Stomach (tissue), 8 donors: ENCODE measurements at regions not wholly inside any gene's neighbourhood (a gene's known extent, or its start where the extent isn't known, plus 50 kb on each side); places are given as distances from the start of the nearest gene placed in this dataset.
A peak's percentile ranks its signal among the peaks of the same experiment; 100 is the strongest.

Experiments
- DNase-seq, 2 donors: peaks; one replicate each; pipeline versions ENCODE4 v3.0.0 to v3.0.0-alpha.2; 2013 to 2019
- H3K27ac ChIP-seq, 5 donors: fragments of 200-600 bp in 4 of 5; sonication (generic) in 4 of 5; one replicate each; pipeline ENCODE4 v1.5.1; 2013 to 2019; ENCODE audit warnings: mild to moderate bottlenecking in 1 of 5, moderate library complexity in 1 of 5
- H3K27me3 ChIP-seq, 3 donors: fragments of 200-600 bp; sonication (generic); one replicate each; pipeline ENCODE4 v1.5.1; 2017 to 2019; ENCODE audit warnings: mixed run types in 1 of 3
- H3K36me3 ChIP-seq, 4 donors: fragments of 200-600 bp; sonication (generic); 1 replicate in 3 of 4; 2 replicates in 1 of 4; pipeline ENCODE4 v1.5.1; 2016 to 2019
- H3K4me1 ChIP-seq, 4 donors: fragments of 200-600 bp; sonication (generic); one replicate each; pipeline ENCODE4 v1.5.1; 2016 to 2019
- H3K4me3 ChIP-seq, 4 donors: fragments of 200-600 bp; sonication (generic) in 3 of 4; one replicate each; pipeline ENCODE4 v1.5.1; 2016 to 2019; ENCODE audit warnings: mild to moderate bottlenecking in 1 of 4
- H3K9me3 ChIP-seq, 4 donors: fragments of 200-600 bp; sonication (generic); one replicate each; pipeline ENCODE4 v1.5.1; 2016 to 2019
- CTCF ChIP-seq, 7 experiments: fragments of 450-650 bp in 4 of 7; fragments of 200-600 bp in 3 of 7; sonication (generic) in 3 of 7; IDR thresholded peaks; one replicate each; pipeline ENCODE4 v1.5.1; 2016 to 2019; ENCODE audit warnings: antibody characterized with exemption in 7 of 7, control low read depth in 2 of 7, mild to moderate bottlenecking in 1 of 7
- EP300 ChIP-seq: sonication (generic); formaldehyde crosslinking; IDR thresholded peaks from one replicate; pipeline ENCODE4 v1.6.1; 2017; ENCODE audit warnings: antibody characterized with exemption
- POLR2A ChIP-seq, 4 donors: fragments of 450-650 bp; IDR thresholded peaks; one replicate each; pipeline ENCODE4 v1.6.1; 2016; ENCODE audit warnings: antibody characterized with exemption in 4 of 4, control low read depth in 2 of 4, mild to moderate bottlenecking in 1 of 4, moderate library complexity in 1 of 4
- POLR2AphosphoS5 ChIP-seq, 3 donors: sonication (generic); formaldehyde crosslinking; IDR thresholded peaks; one replicate each; pipeline ENCODE4 v1.6.1; 2016; ENCODE audit warnings: antibody characterized with exemption in 3 of 3
- WGBS, 5 donors: extraction: QIAGEN DNeasy Blood & Tissue Kit in 3 of 5; methylation state at CpG; one replicate each; pipeline versions ENCODE4 v1.1.5 to v1.1.7; 2013 to 2018; 5-methylcytosine and 5-hydroxymethylcytosine counted together
- intact Hi-C: fragments of 100-400 bp; cut with DNase I; formaldehyde crosslinking; loops from one replicate; pipeline ENCODE4 v1.15.1; 2023; ENCODE audit warnings: low total_unique reads
- donor health status: healthy with polysubstance abuse.
- donor health status: Bipolar disorder and iron deficiency.
- donor health status: healthy.

DNA sequence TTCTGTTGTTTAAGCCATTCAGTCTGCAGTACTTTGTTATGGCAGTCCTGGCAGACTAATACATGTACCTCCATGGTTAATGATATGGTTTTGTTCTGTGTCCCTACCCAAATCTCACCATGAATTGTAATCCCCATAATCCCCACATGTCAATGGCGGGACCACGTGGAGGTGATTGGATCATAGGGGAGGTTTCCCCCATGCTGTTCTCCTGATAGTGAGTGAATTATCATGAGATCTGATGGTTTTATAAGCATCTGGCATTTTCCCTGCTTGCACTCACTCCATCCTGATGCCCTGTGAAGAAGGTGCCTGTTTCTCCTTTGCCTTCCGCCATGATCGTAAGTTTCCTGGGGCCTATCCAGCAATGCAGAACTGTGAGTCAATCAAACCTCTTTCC, 57.5 kb upstream of the NT5E start:
- peaks cover 0 to 12% (median 6%) of the 10 kb centered on the region in 4 donors for H3K4me1 ChIP-seq
- no peak for DNase-seq
- no peak overlapping the region for H3K4me3 ChIP-seq
- TF ChIP-seq CTCF (IDR thresholded peaks at IDR 0.05) (no peak), POLR2A (IDR thresholded peaks at IDR 0.05) (no peak), POLR2AphosphoS5 (IDR thresholded peaks at IDR 0.05) (no peak), EP300 (no peak)
- no peak overlapping the region for H3K27ac ChIP-seq
- no peaks in the 10 kb centered on the region for H3K36me3 ChIP-seq
- no peaks in the 10 kb centered on the region for H3K27me3 ChIP-seq
- H3K9me3 ChIP-seq, result peaks cover 0 to 5% (median 0%) of the 10 kb centered on the region in 4 donors
- 82 to 98% (median 95%) methylated on average over 4 of the region's 4 CpGs for WGBS, 5 donors
- intact Hi-C loops, result no loop called here

- WGBS, 5 donors, result 64 to 89% (median 76%) methylated on average over 1 of the region's 1 CpG
- H3K27me3 ChIP-seq, result no peaks in the 10 kb centered on the region
- no peak for TF ChIP-seq EP300
- TF ChIP-seq POLR2A (IDR thresholded peaks at IDR 0.05), result no peak
- TF ChIP-seq POLR2AphosphoS5 (IDR thresholded peaks at IDR 0.05), result no peak
- TF ChIP-seq CTCF (IDR thresholded peaks at IDR 0.05), result no peak
- intact Hi-C loops, result no loop called here
- no peak overlapping the region for H3K4me3 ChIP-seq
- H3K36me3 ChIP-seq, result no peaks in the 10 kb centered on the region
- H3K9me3 ChIP-seq, result no peaks in the 10 kb centered on the region
- DNase-seq, result no peak
- H3K4me1 ChIP-seq, result peaks cover 0 to 12% (median 2%) of the 10 kb centered on the region in 4 donors
- H3K27ac ChIP-seq, result no peak overlapping the region
Observed at GRCh38 chr6:85390775-85391174, 59.1 kb upstream of the NT5E start.

- 21 to 49% (median 42%) methylated on average over 2 of the region's 2 CpGs for WGBS, 5 donors
- DNase-seq, result peak in 1 of 2 donors; percentile 43
- Histone ChIP-seq H3K9me3 (no peaks in the 10 kb centered on the region), H3K27ac (no peak overlapping the region), H3K4me1 (peaks cover 0 to 12% (median 0%) of the 10 kb centered on the region in 4 donors), H3K27me3 (no peaks in the 10 kb centered on the region), H3K36me3 (no peaks in the 10 kb centered on the region), H3K4me3 (no peak overlapping the region)
- intact Hi-C loops, result no loop called here
- no peak for TF ChIP-seq POLR2A (IDR thresholded peaks at IDR 0.05)
- no peak for TF ChIP-seq CTCF (IDR thresholded peaks at IDR 0.05)
- TF ChIP-seq POLR2AphosphoS5 (IDR thresholded peaks at IDR 0.05), result no peak
- no peak for TF ChIP-seq EP300
Observed at GRCh38 chr6:85390105-85390728, 59.7 kb upstream of the NT5E start.

GRCh38 chr6:85389151-85389797, 60.6 kb upstream of the NT5E start:
- no peak for DNase-seq
- intact Hi-C loops, result no loop called here
- Histone ChIP-seq H3K4me3 (no peak overlapping the region), H3K36me3 (no peaks in the 10 kb centered on the region), H3K4me1 (peaks cover 0 to 12% (median 0%) of the 10 kb centered on the region in 4 donors), H3K27ac (no peak overlapping the region), H3K27me3 (no peaks in the 10 kb centered on the region), H3K9me3 (no peaks in the 10 kb centered on the region)
- TF ChIP-seq POLR2AphosphoS5 (IDR thresholded peaks at IDR 0.05), result no peak
- no peak for TF ChIP-seq CTCF (IDR thresholded peaks at IDR 0.05)
- TF ChIP-seq POLR2A (IDR thresholded peaks at IDR 0.05), result no peak
- TF ChIP-seq EP300, result no peak
- 69 to 79% (median 75%) methylated on average over 12 of the region's 12 CpGs for WGBS, 5 donors
